ENCODE measurements at regions not wholly inside any gene's neighbourhood (a gene's known extent, or its start where the extent isn't known, plus 50 kb on each side); places are given as distances from the start of the nearest gene placed in this dataset.

- ATAC-seq (ENCODE audit: low FRiP score in 2 of 2) (no peak), DNase-seq (no peak)
- H3K4me1 ChIP-seq = no peaks in the 10 kb centered on the region
- no peak overlapping the region for H3K27ac ChIP-seq
- WGBS, 2 donors = 81 to 82% methylated on average over 6 of the region's 6 CpGs
- no peak overlapping the region for H3K4me3 ChIP-seq
- TF ChIP-seq POLR2A (IDR thresholded peaks at IDR 0.05) (no peak), POLR2AphosphoS5 (IDR thresholded peaks at IDR 0.05) (no peak), CTCF (IDR thresholded peaks at IDR 0.05) (no peak), EP300 (IDR thresholded peaks at IDR 0.05) (no peak)
- peaks cover 0 to 6% (median 0%) of the 10 kb centered on the region in 4 donors for H3K9me3 ChIP-seq
- no peaks in the 10 kb centered on the region for H3K27me3 ChIP-seq
- no peaks in the 10 kb centered on the region for H3K36me3 ChIP-seq
These were observed 61.9 kb upstream of the RBBP6 start for GRCh38 chr16:24477492-24477891.

GRCh38 chr16:24478401-24478800, 61.0 kb upstream of the RBBP6 start:
- H3K4me1 ChIP-seq = no peaks in the 10 kb centered on the region
- TF ChIP-seq POLR2AphosphoS5 (IDR thresholded peaks at IDR 0.05) (no peak), EP300 (IDR thresholded peaks at IDR 0.05) (no peak), CTCF (IDR thresholded peaks at IDR 0.05) (no peak), POLR2A (IDR thresholded peaks at IDR 0.05) (no peak)
- H3K4me3 ChIP-seq = no peak overlapping the region
- no peak for ATAC-seq (ENCODE audit: low FRiP score in 2 of 2)
- no peaks in the 10 kb centered on the region for H3K36me3 ChIP-seq
- 81 to 91% methylated on average over 7 of the region's 7 CpGs for WGBS, 2 donors
- peaks cover 0 to 6% (median 0%) of the 10 kb centered on the region in 4 donors for H3K9me3 ChIP-seq
- H3K27ac ChIP-seq = no peak overlapping the region
- DNase-seq = no peak
- no peaks in the 10 kb centered on the region for H3K27me3 ChIP-seq

- ATAC-seq (ENCODE audit: low FRiP score in 2 of 2) (no peak), DNase-seq (no peak)
- Histone ChIP-seq H3K4me1 (no peaks in the 10 kb centered on the region), H3K27ac (no peak overlapping the region), H3K9me3 (peaks cover 0 to 4% (median 1%) of the 10 kb centered on the region in 4 donors), H3K27me3 (no peaks in the 10 kb centered on the region), H3K36me3 (no peaks in the 10 kb centered on the region), H3K4me3 (no peak overlapping the region)
- WGBS, 2 donors = 76 to 81% methylated on average over 4 of the region's 4 CpGs
- TF ChIP-seq POLR2AphosphoS5 (IDR thresholded peaks at IDR 0.05) = no peak
- TF ChIP-seq EP300 (IDR thresholded peaks at IDR 0.05) = no peak
- TF ChIP-seq POLR2A (IDR thresholded peaks at IDR 0.05) = no peak
These were observed 56.6 kb upstream of the RBBP6 start for GRCh38 chr16:24482681-24483202.

GRCh38 chr16:24488045-24488444, 51.3 kb upstream of the RBBP6 start:
- no peaks in the 10 kb centered on the region for H3K36me3 ChIP-seq
- no peak for TF ChIP-seq EP300 (IDR thresholded peaks at IDR 0.05)
- no peak for TF ChIP-seq CTCF (IDR thresholded peaks at IDR 0.05)
- TF ChIP-seq POLR2A (IDR thresholded peaks at IDR 0.05) = no peak
- TF ChIP-seq POLR2AphosphoS5 (IDR thresholded peaks at IDR 0.05) = no peak
- no peaks in the 10 kb centered on the region for H3K27me3 ChIP-seq
- no peak overlapping the region for H3K27ac ChIP-seq
- ATAC-seq (ENCODE audit: low FRiP score in 2 of 2) (no peak), DNase-seq (no peak)
- H3K4me3 ChIP-seq = no peak overlapping the region
- WGBS, 2 donors = 50% methylated on average over 2 of the region's 2 CpGs
- H3K9me3 ChIP-seq = peaks cover 6 to 11% (median 11%) of the 10 kb centered on the region in 4 donors
- H3K4me1 ChIP-seq = no peaks in the 10 kb centered on the region
